Tibial artery (tissue), 4 donors: ENCODE measurements at regions not wholly inside any gene's neighbourhood (a gene's known extent, or its start where the extent isn't known, plus 50 kb on each side); places are given as distances from the start of the nearest gene placed in this dataset.

Experiments used
- DNase-seq, 2 donors: peaks; one replicate each; pipeline ENCODE4 v3.0.0-alpha.2; 2019
- H3K27ac ChIP-seq, 2 donors: fragments of 200-600 bp; sonication (generic) in 1 of 2; 1 replicate in 1 of 2; 2 replicates in 1 of 2; pipeline ENCODE4 v1.5.1; 2018 to 2019; ENCODE audit warnings: mild to moderate bottlenecking in 1 of 2
- H3K27me3 ChIP-seq, 2 donors: fragments of 200-600 bp; sonication (generic) in 1 of 2; one replicate each; pipeline versions ENCODE4 v1.5.1 to v1.6.0; 2016 to 2019
- H3K36me3 ChIP-seq, 3 donors: fragments of 200-600 bp; sonication (generic) in 2 of 3; one replicate each; pipeline ENCODE4 v1.5.1; 2016 to 2019; ENCODE audit warnings: mild to moderate bottlenecking in 2 of 3
- H3K4me1 ChIP-seq, 4 donors: fragments of 200-600 bp; sonication (generic) in 2 of 4; 1 replicate in 3 of 4; 2 replicates in 1 of 4; pipeline ENCODE4 v1.5.1; 2016 to 2019
- H3K4me3 ChIP-seq, 2 donors: fragments of 200-600 bp; sonication (generic) in 1 of 2; 1 replicate in 1 of 2; 2 replicates in 1 of 2; pipeline ENCODE4 v1.5.1; 2018 to 2019; ENCODE audit warnings: mild to moderate bottlenecking in 2 of 2
- H3K9me3 ChIP-seq, 3 donors: fragments of 200-600 bp; sonication (generic) in 1 of 3; one replicate each; pipeline ENCODE4 v1.5.1; 2016 to 2019
- CTCF ChIP-seq, 2 experiments: fragments of 200-600 bp in 1 of 2; fragments of 450-650 bp in 1 of 2; IDR thresholded peaks; one replicate each; pipeline ENCODE4 v1.5.1; 2017 to 2019; ENCODE audit warnings: antibody characterized with exemption in 2 of 2, mild to moderate bottlenecking in 1 of 2, moderate library complexity in 1 of 2
- intact Hi-C: fragments of 100-400 bp; cut with DNase I; formaldehyde crosslinking; loops from one replicate; pipeline ENCODE4 v1.15.0; 2023; ENCODE audit warnings: low total_unique reads

DNA sequence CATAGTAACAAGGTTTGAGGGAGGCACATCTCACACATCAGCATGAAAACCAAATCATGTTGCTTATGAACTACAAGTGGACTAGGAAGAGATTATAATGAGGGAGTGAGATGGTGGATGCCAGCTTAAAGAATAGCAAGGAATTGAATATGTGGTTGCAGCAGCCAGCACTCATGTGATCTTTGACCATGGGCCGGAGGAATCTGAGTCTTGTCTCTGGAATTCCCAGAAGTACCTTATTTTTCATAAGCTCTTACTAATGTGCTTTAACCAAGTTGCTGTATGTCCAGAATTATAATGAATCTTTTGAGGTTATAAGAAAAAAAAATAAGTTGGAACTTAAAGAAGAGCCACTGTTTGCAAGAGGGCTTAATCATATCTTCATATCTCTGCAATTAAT lies 97.0 kb downstream of the DISP1 start:
- peaks cover 0 to 3% (median 0%) of the 10 kb centered on the region in 3 donors for H3K36me3 ChIP-seq
- peaks cover 0 to 4% (median 2%) of the 10 kb centered on the region in 3 donors for H3K9me3 ChIP-seq
- peaks cover 0 to 18% (median 6%) of the 10 kb centered on the region in 4 donors for H3K4me1 ChIP-seq
- H3K4me3 ChIP-seq = no peak overlapping the region
- intact Hi-C loops = no loop called here
- DNase-seq = no peak
- TF ChIP-seq CTCF (IDR thresholded peaks at IDR 0.05) = no peak
- no peaks in the 10 kb centered on the region for H3K27me3 ChIP-seq
- H3K27ac ChIP-seq = no peak overlapping the region

- DNase-seq = no peak
- H3K27me3 ChIP-seq = no peaks in the 10 kb centered on the region
- intact Hi-C loops = no loop called here
- peaks cover 0 to 18% (median 6%) of the 10 kb centered on the region in 4 donors for H3K4me1 ChIP-seq
- peaks cover 0 to 9% (median 6%) of the 10 kb centered on the region in 3 donors for H3K9me3 ChIP-seq
- H3K4me3 ChIP-seq = no peak overlapping the region
- peaks cover 0 to 8% (median 0%) of the 10 kb centered on the region in 3 donors for H3K36me3 ChIP-seq
- no peak for TF ChIP-seq CTCF (IDR thresholded peaks at IDR 0.05)
- no peak overlapping the region for H3K27ac ChIP-seq
Measured at GRCh38 chr1:222912730-222913129, 97.9 kb downstream of the DISP1 start.

DNA sequence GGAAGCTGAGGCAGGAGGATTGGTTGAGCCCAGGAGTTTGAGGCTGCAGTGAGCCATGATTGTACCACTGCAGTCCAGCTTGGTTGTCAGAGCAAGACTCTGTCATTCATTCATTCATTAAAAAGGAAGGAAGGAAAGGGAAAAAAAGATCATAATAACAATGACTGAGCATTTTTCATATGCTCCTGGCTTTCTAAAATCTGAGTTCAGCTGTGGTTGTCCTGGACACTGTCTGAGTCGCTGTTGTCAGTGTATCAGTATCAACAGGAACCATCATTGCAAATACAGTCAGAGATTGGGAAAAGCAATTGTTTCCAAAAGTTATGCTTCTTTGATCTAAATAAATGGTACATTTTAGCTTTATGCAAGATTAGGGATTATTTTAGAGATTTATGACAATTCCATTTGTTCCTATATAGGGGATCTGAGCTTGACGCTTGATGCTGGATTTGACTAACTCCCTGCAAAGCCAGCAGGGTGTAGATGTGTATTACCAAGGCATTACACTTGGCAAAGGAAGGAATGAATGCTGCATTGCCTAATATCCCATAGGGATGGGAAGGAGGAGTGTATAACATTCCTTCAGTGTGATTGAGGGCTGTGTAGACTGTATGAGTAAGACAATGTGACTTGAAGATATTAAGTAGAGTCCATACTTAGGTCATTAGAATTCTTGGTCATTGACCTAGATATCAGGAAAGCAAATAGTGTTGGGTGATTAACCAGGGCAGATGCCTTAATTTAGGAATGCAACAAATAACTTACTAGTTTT lies 100.2 kb downstream of the DISP1 start:
- Histone ChIP-seq H3K4me3 (no peak overlapping the region), H3K9me3 (peaks cover 0 to 9% (median 6%) of the 10 kb centered on the region in 3 donors), H3K36me3 (peaks cover 0 to 8% (median 0%) of the 10 kb centered on the region in 3 donors), H3K27me3 (no peaks in the 10 kb centered on the region), H3K4me1 (peaks cover 0 to 8% (median 0%) of the 10 kb centered on the region in 4 donors), H3K27ac (no peak overlapping the region)
- no peak for TF ChIP-seq CTCF (IDR thresholded peaks at IDR 0.05)
- no peak for DNase-seq
- intact Hi-C loops = no loop called here

- peaks cover 0 to 8% (median 0%) of the 10 kb centered on the region in 3 donors for H3K36me3 ChIP-seq
- no peaks in the 10 kb centered on the region for H3K27me3 ChIP-seq
- H3K4me3 ChIP-seq = no peak overlapping the region
- DNase-seq = no peak
- no peak overlapping the region for H3K27ac ChIP-seq
- TF ChIP-seq CTCF (IDR thresholded peaks at IDR 0.05) = no peak
- peaks cover 0 to under 1% (median 0%) of the 10 kb centered on the region in 4 donors for H3K4me1 ChIP-seq
- peaks cover 0 to 9% (median 6%) of the 10 kb centered on the region in 3 donors for H3K9me3 ChIP-seq
- intact Hi-C loops = no loop called here
Measured at GRCh38 chr1:222916100-222916499, 101.3 kb downstream of the DISP1 start.

DNA sequence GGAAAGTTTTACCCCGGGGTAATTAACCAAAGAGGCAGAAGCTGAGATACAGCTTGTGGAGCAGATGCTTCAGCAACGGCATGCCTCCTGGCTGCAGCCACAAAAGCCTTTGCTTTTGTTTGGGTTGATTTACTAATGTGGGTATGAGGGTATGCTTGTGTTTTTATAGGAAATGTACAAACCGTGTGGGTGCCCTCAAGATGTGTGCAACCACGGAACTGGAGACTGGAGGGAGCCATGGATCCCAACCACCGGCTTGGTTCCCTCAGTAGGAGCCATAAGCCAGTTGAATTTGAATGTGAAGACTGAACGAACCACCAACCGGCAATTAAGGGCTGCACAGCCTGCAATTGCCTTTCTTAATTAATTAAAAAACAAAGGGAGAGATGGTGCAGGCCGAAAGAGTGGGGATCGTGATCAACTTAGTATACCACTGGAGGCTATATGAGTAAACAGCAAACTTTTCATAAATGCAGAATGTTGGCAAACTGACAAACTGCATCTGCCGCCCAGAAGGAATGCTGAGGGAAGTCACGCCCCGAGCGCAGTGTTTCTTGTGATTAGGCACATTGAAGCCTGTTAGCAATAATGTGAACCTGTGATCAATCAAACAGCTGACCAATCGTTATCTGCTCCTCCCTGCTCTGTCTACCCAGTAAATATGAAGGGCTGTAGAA lies 104.1 kb downstream of the DISP1 start:
- intact Hi-C loops = no loop called here
- Histone ChIP-seq H3K27me3 (no peaks in the 10 kb centered on the region), H3K4me1 (no peaks in the 10 kb centered on the region), H3K27ac (no peak overlapping the region), H3K4me3 (no peak overlapping the region), H3K9me3 (peaks cover 0 to 9% (median 6%) of the 10 kb centered on the region in 3 donors), H3K36me3 (peaks cover 0 to 8% (median 0%) of the 10 kb centered on the region in 3 donors)
- DNase-seq = no peak
- no peak for TF ChIP-seq CTCF (IDR thresholded peaks at IDR 0.05)
